GM18505 (cell line): ENCODE measurements at regions not wholly inside any gene's neighbourhood (a gene's known extent, or its start where the extent isn't known, plus 50 kb on each side); places are given as distances from the start of the nearest gene placed in this dataset.
"Not testable (repeated sequence)": the region's sequence is repeated elsewhere in the genome, so short reads cannot be mapped to it uniquely, and the experiment has no call there.

Source experiments
- ATAC-seq: cut with Tn5 transposase; IDR thresholded peaks from one replicate; pipeline ENCODE4 v1.9.1; 2021; ENCODE audit not compliant: unreplicated experiment
- POLR2A ChIP-seq: IDR thresholded peaks from 4 replicates; pipeline ENCODE4 v1.6.1; 2011; ENCODE audit warnings: borderline replicate concordance; ENCODE audit not compliant: insufficient read depth, insufficient read length; ENCODE audit errors: extremely low read depth

DNA sequence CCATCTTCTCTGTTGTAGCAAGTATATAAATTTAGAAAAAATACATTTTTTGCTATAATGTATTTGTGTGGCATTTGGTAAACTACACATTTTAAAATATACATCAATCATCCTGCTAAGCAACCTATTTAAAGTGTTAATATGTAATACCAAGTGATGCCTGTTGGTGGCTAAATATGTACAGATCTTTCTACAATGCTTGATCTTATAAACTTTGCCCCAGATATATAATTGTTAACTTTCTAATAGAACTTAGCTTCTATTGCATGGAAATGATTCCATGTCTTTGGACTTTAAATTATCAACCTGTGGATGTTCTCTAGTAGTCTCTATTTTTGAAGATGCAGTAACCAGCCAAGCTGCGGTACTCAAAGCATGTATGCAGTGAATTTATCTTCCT, 1260.4 kb upstream of the RAG2 start:
- no peak for TF ChIP-seq POLR2A
- no peak for ATAC-seq

DNA sequence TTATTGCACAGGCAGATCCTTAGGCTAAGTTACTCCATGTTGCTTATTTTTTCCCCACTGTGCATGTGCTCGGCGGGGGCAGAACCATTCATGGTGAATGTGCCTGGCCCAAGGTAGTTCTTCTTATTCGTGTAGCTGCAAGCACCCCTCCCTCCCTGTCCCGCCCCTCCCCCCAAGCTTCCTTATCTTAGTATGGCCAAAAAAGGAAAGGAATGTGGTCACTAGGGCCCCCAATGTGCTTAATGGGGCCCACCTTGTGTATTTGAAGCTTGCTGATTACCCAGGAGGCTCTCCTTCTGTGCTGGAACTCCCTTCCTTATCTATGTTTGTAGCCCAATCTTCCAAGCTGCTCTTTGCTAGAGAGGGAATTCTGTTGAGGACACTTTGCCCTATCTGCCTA, 1259.7 kb upstream of the RAG2 start:
- TF ChIP-seq POLR2A = no peak
- no peak for ATAC-seq

DNA sequence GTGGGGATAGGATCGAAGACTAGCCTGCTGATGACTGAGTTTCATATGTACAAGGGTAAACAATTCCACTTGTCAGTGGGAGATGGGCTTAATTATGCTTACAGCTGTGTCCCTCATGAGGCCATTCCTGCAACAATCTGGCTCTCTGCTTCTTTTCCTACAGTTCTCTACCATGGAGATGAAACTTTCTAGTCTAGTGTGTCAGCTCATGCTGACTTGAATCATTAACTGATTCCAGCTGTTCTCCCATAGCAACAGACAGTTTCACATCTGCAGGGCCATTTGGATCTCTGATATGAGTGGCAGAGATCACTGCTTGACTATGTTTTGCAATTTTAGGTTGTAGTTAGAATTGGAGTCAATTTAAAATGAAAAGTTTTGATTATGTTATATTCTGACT, 1251.7 kb upstream of the RAG2 start:
- no peak for TF ChIP-seq POLR2A

DNA sequence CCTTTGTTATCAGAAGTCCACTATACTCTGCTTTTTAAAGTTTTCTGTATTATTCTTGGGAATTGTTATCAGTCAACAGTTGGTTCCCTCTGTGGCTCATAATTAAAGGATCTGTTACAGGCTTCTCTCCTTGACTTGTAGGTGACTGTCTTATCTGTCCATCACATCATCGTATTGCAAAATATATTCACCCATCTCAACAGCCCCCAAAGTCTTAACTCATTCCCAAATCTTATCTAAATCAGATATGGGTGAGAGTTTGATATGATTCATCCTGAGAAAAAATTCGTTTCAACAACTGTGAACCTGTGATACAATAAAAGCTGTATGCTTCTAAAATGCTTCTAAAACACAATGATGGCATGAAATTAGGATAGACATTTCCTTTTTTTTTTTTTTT, 1245.6 kb upstream of the RAG2 start:
- no peak for TF ChIP-seq POLR2A
- ATAC-seq = no peak

More for the DNA sequence above, 1251.7 kb upstream of the RAG2 start:
- ATAC-seq = no peak

DNA sequence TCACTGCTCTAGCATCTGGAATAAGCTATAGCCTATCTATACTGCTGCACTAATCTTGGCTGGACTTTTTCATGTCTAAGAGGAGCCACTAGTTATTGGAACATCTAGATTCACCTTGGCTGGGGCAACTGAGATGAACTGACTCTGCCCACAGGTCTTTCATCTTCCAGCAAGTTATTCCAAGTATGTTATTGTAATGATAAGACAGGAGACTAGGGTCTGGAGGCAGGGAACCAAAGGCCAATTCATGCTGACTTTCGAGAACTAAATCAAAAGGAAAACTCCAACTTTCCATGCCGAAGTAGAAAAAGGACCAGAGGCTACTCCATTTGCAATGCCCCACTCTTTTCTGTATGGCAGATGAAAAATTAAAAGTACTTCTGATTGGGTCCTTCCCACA, 1243.0 kb upstream of the RAG2 start:
- no peak for ATAC-seq
- TF ChIP-seq POLR2A = no peak

DNA sequence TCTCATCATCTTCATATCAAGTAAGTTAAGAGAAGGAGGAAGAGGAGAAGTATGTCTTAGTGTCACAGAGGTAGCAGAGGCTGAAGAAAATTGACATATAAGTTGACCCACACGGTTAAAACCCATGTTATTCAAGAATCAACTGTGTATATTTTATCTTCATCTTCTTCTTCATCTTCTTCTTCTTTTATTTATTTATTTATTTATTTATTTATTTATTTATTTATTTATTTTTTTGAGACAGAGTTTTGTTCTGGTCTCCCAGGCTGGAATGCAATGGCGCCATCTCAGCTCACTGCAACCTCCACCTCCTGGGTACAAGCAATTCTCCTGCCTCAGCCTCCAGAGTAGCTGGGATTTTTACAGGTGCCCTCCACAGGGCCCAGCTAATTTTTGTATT, 1242.3 kb upstream of the RAG2 start:
- ATAC-seq = not testable (repeated sequence)

DNA sequence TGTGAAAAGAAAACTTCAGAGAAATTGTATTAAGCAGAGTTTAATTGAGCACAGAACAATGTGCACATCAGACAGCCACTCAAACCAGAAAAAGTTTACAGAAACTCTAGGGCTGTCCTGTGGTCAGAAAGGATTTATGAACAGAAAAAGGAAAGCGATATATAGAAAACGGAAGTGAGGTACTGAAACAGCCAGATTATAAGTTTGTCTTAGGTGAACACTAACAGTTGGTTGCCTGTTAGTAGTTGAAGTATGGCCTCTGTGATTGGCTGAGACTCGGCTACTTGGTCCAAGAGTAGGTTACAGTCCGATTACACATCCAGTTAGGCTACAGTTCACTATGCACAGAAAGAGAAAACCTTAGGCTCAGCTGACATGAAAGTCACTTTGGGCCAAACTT, 1232.5 kb upstream of the RAG2 start:
- no peak for ATAC-seq
- no peak for TF ChIP-seq POLR2A

DNA sequence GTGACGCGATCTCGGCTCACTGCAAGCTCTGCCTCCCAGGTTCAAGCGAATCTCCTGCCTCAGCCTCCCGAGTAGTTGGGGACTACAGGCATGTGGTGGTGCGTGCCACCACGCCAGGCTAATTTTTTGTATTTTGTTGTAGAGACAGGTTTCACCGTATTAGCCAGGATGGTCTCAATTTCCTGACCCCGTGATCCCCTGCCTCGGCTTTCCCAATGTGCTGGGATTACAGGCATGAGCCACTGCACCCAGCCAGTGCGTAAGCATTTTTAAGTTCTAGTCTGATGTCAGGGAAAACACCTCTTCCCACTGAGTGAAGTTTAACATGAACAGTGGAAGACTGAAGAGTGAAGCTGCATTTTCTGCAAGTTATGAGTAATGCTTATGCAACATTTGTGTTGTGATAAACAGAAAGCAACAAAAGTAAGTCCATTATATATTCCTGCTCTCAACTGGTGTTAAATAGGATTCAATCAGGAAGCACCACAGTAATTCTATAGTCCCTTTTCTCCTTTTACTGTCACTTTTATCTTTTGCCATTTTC, 1219.8 kb upstream of the RAG2 start:
- no peak for TF ChIP-seq POLR2A
- ATAC-seq = no peak

DNA sequence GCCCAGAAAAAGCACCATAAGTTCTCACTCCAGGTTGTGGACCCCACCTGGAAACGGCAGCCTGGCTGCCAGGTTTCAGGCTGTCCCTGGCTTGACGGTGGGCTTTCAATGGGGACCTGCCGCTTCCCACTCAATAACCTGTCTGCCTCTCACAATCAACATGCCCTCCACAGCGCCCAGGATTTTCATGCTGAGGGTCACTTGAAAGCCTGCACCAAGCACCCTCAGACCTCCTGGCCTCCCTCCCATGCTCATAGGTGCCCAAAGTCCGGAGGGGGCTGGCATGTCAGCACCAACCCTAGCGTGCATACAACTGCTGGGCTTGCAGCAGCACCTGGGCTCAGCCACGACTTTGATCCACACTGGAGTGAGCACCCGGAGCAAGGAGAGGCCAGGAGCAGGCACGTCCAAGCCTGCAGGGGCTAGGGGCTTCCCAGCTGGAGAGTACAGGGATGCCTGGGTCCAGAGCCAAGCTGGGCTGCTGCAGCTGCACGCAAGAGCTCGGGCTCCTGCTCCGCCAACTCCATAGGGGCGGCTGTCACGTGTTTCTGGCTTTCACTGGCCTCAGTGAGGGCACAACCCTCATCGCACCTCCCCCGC, 1214.3 kb upstream of the RAG2 start:
- TF ChIP-seq POLR2A = no peak
- no peak for ATAC-seq

DNA sequence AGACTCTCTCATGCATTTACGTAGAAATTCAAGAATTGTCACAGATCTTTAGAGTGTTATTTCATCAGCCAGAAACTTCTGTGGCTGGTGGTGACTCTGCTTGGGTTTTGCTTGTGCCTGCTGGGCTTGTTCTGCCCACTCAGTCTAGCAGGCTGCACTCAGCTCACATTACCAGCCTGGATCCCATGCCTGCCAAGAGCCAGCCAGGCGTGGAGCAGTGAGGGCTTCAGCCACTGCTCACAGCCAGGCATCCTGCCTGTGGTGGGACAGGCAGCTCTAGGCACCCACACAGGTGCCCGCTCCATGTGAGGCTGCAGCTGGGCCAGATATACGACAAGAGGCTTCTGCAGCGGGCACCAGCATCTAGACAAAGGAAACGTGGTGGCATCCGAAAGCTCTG, 1213.3 kb upstream of the RAG2 start:
- ATAC-seq = no peak
- no peak for TF ChIP-seq POLR2A

DNA sequence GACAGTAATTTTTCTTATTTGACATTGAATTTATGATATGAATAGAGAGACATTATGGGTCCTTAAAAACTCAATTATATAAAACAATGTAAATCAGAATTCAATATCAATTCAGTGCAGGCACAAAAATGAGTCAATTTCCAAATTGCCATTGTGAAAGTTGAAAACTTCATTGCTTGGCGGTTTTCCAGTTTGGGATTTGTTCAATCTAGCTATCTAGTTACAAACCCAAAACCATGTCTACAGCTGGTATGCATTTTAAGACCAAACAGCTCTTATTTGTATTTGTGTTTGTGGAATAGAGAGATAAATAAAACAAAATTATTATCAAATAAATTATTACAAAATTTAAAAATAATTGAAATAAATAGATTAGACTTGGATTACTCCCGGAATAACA, 1206.6 kb upstream of the RAG2 start:
- no peak for ATAC-seq
- TF ChIP-seq POLR2A = no peak

DNA sequence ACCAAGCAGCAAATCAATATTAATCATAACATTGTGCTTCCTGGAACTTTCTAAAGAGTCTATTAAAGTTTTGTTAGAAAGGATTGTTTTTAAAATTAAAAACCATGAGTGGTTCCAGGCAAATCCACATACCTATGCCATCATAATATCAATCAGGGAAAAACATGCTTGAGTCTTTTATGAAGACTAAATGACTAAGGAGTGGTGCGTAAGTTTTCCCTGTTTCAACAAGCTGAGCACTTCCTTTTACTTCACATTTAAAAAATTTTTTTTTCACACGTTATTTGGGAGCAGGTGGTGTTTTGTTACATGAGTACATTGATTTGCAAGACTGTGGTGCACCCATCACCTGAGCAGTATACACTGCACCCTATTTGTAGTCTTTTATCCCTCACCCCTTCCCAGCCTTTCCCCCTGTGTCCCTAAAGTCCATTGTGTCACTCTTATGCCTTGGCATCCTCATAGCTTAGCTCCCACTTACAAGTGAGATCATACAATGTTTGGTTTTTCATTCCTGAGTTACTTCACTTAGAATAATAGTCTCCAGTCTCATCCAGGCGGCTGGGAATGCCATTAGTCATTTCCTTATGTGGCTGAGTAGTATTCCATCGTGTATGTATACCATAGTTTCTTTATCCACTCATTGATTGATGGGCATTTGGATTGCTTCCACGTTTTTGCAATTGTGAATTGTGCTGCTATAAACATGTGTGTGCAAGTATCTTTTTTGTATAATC, 1190.3 kb upstream of the RAG2 start:
- ATAC-seq = no peak
- no peak for TF ChIP-seq POLR2A

DNA sequence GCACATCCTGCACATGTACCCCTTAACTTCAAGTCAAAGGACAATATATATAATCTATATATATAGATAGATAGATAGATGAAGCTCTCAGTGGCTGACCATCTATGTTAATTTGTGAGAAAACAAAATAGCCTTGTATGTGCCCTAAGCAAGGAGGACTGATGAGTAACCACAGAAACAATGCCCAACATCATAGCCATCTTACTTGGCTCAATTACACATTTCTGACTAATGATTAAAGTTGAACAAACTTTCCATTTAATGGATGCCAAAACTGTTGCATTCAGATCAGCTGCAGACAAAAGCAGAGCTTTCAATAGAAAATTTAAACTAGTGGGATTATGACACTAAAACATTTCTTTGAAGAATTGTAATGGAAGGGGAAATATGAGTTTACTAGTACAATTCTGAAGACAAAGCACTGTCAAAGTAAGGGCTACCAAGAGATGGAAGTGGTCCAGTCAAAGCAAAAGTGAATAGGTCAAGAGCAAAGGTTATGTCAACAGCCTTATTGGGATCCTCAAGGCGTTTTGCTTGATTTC, 1188.2 kb upstream of the RAG2 start:
- ATAC-seq = no peak
- TF ChIP-seq POLR2A = no peak

DNA sequence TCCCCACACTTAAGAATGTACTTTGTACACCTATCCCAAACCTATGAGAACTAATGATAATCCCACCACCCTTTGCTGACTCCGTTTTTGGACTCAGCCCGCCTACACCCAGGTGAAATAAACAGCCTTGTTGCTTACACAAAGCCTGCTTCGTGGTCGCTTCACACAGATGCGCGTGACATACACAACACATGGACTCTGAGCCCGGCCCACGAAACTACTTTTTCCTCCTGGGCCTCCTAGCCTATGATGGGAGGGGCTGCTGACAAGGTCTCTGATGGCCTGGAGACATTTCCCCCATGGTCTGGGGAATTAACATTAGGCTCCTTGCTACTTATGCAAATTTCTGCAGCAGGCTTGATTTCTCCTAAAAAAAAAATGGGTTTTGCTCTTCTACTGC, 1176.4 kb upstream of the RAG2 start:
- no peak for TF ChIP-seq POLR2A
- no peak for ATAC-seq
